Superior temporal gyrus (tissue), 1 donor: ENCODE measurements at regions not wholly inside any gene's neighbourhood (a gene's known extent, or its start where the extent isn't known, plus 50 kb on each side); places are given as distances from the start of the nearest gene placed in this dataset.

Experiments used
- DNase-seq: peaks from one replicate; pipeline ENCODE4 v3.0.0-alpha.2; 2016; ENCODE audit errors: extremely low spot score

GRCh38 chr3:168847291-168847883 is 751.7 kb upstream of the GOLIM4 start:
- peak; percentile 83 for DNase-seq

- DNase-seq: no peak
Measured at GRCh38 chr3:168844894-168845482, 749.3 kb upstream of the GOLIM4 start.

DNA sequence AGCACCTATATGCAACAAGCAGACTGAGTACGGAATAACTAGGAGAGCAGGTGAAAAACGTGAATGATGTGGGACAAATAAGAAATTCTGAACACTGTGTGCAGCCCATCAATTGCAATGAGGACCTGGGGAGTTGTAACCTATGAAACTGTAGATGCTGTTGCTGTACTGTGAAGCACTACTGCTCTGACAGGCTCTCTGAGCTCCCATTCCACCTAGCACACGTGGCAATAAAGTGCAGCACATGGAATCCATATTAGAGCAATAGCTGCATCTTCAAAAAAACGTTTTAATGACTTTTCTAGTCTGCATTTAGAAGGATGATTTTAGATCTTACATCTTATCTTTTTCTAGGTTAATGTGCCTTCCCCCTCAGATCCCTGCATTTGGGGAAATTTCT is 748.7 kb upstream of the GOLIM4 start:
- no peak for DNase-seq

GRCh38 chr3:168843481-168843880 is 747.8 kb upstream of the GOLIM4 start:
- DNase-seq: no peak

GRCh38 chr3:168839653-168840052 is 743.9 kb upstream of the GOLIM4 start:
- no peak for DNase-seq

DNA sequence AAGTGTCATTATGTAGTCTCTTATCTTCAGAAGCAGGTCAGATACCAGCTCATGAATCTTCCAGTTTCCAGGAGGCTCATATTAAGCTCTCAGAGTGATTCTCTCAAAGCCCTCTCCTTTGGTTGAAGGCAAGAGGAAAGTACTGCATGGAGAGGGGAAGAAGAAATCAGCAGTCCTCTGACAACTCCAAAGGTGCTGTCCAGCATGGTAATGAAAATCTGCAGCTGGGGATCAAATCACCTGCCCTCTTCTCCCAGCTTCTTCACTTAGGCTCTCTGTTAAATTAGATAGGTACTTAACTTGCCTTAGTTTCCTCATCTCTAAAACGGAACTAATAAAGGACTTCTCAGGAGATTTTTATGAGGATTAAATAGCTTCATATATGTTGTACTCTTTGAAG is 738.8 kb upstream of the GOLIM4 start:
- DNase-seq: no peak

GRCh38 chr3:168828943-168829342 is 733.2 kb upstream of the GOLIM4 start:
- no peak for DNase-seq

DNA sequence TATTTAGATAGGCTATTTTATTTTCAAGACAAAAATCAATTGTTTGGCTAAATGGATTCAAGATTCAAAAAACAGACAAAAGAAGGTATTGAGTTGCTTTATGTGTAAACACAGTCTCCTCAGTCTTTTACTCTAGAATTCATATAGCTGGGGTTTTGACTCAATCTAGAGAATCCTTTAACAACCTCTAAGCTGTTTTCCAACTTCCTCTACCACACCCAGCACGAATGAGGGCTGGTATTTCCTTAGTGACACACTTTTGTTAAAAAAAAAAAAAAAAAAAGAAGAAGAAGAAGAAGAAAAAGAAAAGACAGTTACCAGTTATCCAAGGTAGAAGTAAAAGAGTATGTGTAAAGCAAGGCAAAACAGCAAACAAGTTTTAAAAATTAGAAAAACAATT is 732.8 kb upstream of the GOLIM4 start:
- no peak for DNase-seq

GRCh38 chr3:168828014-168828413 is 732.3 kb upstream of the GOLIM4 start:
- no peak for DNase-seq

- DNase-seq: no peak
Measured at GRCh38 chr3:168824107-168824506, 728.4 kb upstream of the GOLIM4 start.

- no peak for DNase-seq
Measured at GRCh38 chr3:168823466-168823865, 727.7 kb upstream of the GOLIM4 start.

GRCh38 chr3:168820810-168821415 is 725.2 kb upstream of the GOLIM4 start:
- no peak for DNase-seq

DNA sequence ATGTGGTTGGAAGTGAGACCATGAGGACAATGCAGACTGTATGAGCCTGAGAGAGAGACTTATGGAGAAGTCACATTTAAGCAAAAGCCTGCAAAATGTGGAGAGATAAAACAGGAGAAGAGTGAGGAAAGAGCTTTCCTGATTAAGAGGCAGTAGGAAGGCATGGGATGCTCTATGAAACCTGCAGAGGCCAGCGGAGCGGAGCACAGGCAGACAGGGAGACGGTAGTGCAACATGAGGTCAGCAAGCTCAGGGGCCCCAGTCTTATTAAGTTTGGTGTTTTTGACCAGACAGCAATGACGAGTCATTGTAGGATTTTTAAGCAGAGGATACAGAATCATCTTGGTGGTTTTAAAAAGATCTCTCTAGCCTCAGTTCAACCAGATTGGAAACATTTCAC is 721.5 kb upstream of the GOLIM4 start:
- DNase-seq: no peak

DNA sequence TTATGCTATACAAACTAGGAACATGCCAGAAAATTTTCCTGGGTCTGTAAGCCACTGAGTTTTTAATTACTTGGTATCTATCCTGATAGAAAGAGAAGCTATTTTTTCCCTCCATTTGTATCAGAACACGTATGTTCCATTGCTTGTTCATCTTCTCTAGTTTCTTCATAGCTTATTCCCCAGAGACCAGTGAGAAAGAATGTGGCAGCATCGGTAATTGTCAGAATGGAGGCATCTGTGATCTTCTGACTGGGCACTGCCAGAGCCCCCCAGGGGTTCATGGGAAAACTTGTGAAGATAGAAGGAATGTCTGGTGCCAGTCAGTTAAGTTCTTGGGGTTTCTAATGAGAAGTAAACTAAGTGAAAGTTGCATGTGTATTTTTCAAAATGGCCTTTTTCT is 720.2 kb upstream of the GOLIM4 start:
- no peak for DNase-seq

DNA sequence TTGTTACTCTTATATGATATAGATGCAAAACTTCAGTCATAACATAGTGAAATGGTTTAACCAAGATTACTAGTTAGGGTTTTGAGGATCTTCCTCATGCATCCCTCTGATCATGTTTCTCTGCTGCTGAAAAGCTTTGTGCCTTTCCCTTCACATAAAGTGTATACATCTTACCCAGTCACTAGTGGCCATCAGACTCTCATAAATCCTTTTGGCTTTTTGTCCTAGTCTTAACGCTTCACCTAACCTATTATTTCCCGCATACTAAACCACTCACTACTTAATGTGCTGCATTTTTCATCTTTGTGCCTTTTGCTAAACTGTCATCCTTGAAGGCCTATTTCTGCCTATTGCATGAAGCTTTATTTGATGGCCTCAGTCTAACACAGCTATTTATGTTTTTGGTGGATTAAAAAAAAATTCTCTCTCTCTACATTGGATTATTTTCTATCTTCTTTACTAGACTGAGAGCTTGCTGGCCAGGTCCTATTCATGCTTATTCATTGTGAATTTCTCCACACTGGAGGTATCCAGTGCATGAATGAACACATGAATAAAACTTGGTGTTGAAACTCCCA is 717.6 kb upstream of the GOLIM4 start:
- no peak for DNase-seq

- no peak for DNase-seq
Measured at GRCh38 chr3:168812234-168812633, 716.5 kb upstream of the GOLIM4 start.

DNA sequence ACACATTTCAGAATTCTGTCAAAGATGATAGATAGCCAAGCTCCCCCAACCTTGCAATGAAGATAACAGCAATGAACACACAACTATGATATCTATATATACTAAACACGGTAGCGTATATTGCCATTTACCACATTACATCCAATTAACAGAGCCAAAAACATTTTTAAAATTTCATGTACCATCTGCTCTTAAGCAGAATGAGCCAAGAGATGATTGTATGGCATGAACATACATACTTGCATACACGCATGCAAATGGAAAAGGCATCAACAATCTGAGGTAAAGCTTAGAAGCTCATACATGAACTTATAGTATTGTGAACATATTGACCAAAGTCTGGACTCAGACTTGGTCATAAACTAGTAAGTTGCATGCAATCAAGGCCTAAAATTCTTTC is 712.9 kb upstream of the GOLIM4 start:
- DNase-seq: no peak

DNA sequence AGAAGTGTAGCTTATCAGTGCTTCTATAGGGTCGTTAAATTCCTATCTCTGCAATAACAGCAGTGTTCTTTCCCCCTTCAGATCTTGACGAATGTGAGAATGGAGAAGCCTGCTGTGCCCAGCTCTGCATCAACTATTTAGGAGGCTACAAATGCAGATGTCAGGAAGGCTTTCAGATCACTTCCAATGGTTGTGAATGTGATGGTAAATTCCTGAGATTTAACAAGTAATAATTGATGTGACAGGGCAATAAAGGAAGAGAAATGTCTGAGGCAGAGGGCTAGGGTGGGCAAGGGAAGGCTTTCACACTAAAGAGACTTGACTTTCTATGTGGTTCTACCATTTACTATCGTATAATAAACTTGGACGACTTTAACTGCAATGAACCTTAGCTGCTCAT is 711.7 kb upstream of the GOLIM4 start:
- no peak for DNase-seq

DNA sequence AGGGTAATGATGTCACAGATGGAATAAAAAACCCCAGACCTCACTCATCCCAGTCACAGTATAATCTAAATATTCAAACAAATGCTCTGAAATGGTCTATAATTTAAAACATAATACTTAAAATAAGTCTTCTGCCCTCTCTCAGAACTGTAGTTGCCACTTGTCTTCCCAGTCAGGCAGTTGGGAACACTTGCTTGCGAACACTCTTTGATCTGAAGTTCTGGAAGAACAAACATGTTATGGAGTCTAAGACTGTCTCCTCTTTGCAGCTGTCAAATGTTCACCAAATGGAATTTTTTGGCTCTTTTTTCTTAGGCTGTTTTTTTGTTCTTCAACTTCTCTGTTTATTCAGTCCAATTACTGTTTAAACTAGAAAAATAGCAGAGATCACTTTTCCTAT is 711.1 kb upstream of the GOLIM4 start:
- DNase-seq: no peak

GRCh38 chr3:168803536-168803935 is 707.8 kb upstream of the GOLIM4 start:
- no peak for DNase-seq

DNA sequence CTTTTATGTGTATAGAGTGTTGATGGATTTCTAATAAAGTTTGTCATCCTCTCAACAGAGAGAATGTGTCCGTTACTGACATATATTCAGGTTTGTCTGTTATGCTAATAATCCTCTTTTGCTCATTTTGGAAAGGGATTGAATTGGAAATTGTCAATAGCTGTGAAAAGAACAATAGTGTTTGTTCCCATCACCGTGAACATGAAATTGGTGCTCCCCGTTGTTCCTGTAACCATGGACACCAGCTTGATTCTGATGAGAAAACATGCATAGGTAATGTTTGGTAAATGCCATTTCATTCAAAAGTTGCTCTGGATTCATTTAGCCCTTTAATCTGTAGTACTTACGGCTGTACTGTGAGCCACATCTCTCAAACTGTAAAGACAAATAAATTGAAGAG is 707.0 kb upstream of the GOLIM4 start:
- DNase-seq: no peak

- no peak for DNase-seq
Measured at GRCh38 chr3:168801794-168802193, 706.1 kb upstream of the GOLIM4 start.

DNA sequence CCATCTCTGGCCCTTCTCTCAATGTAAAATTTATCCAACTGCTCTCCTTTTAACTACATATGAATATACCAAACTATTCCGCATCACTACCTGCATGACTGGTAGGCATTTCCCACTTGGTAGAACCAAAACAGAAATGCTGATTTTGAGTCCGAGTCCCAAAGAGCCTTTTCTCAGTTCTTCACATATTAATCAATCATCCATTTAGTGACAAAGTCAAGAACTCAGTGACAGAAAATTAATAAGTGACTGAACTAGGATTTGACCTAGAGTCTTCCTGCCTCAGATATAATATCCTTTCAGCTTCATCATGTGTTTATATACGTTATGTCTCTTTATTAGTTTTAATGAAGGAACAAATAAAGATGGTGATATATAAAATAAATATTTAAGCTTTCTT is 700.6 kb upstream of the GOLIM4 start:
- no peak for DNase-seq
